ENCODE measurements at regions not wholly inside any gene's neighbourhood (a gene's known extent, or its start where the extent isn't known, plus 50 kb on each side); places are given as distances from the start of the nearest gene placed in this dataset.
"Not testable (repeated sequence)": the region's sequence is repeated elsewhere in the genome, so short reads cannot be mapped to it uniquely, and the experiment has no call there.

GRCh38 chr6:165135889-165136288, 173.5 kb downstream of the C6orf118 start:
- Histone ChIP-seq H3K27ac (no peak overlapping the region), H3K4me3 (no peak overlapping the region)
- TF ChIP-seq, protein P1, sequence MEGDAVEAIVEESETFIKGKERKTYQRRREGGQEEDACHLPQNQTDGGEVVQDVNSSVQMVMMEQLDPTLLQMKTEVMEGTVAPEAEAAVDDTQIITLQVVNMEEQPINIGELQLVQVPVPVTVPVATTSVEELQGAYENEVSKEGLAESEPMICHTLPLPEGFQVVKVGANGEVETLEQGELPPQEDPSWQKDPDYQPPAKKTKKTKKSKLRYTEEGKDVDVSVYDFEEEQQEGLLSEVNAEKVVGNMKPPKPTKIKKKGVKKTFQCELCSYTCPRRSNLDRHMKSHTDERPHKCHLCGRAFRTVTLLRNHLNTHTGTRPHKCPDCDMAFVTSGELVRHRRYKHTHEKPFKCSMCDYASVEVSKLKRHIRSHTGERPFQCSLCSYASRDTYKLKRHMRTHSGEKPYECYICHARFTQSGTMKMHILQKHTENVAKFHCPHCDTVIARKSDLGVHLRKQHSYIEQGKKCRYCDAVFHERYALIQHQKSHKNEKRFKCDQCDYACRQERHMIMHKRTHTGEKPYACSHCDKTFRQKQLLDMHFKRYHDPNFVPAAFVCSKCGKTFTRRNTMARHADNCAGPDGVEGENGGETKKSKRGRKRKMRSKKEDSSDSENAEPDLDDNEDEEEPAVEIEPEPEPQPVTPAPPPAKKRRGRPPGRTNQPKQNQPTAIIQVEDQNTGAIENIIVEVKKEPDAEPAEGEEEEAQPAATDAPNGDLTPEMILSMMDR (IDR thresholded peaks at IDR 0.05): no peak
- no peak for DNase-seq (ENCODE audit: low spot score)

DNA sequence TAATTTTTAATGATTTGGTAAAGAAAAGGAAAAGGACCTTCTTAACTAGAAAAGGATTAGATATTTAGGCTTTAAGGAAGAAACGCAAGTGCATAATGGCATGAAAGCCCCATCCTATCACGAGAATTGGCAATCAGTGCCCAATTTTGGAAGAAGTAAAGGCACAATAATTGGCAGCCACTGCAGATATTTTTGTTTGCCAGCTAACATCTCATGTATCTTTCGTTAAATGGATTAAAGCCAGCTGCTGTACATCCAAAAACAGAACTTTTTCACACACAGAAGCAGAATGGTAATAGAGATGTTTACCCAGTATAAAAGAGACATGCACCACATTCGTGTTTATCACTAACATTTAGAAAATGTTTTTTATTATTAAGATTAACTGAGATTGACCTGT, 180.3 kb downstream of the C6orf118 start:
- DNase-seq (ENCODE audit: low spot score): no peak
- TF ChIP-seq, protein P1 (IDR thresholded peaks at IDR 0.05): no peak
- H3K27ac ChIP-seq: no peak overlapping the region
- H3K4me3 ChIP-seq: no peak overlapping the region

GRCh38 chr6:165127743-165128142, 181.7 kb downstream of the C6orf118 start:
- H3K4me3 ChIP-seq; H3K27ac ChIP-seq; DNase-seq (ENCODE audit: low spot score): not testable (repeated sequence)

DNA sequence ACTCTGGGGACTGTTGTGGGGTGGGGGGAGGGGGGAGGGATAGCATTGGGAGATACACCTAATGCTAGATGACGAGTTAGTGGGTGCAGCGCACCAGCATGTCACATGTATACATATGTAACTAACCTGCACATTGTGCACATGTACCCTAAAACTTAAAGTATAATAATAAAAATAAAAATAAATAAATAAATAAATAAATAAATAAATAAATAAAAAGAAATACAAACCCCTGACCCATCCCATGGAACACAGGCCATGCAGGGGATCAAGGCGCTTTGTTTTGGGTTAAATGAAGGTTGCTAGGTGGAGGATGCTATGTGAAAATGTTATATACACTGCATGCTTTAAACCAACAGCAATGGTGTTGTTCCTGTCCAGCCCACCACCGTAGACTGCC, 184.7 kb downstream of the C6orf118 start:
- DNase-seq (ENCODE audit: low spot score); H3K4me3 ChIP-seq; H3K27ac ChIP-seq: not testable (repeated sequence)

GRCh38 chr6:165119231-165120020, 190.0 kb downstream of the C6orf118 start:
- H3K27ac ChIP-seq: no peak overlapping the region
- no peak for DNase-seq (ENCODE audit: low spot score)
- H3K4me3 ChIP-seq: no peak overlapping the region
- TF ChIP-seq, protein P1 (IDR thresholded peaks at IDR 0.05): no peak

- no peak overlapping the region for H3K4me3 ChIP-seq
- H3K27ac ChIP-seq: no peak overlapping the region
- TF ChIP-seq, protein P1 (IDR thresholded peaks at IDR 0.05): no peak
- DNase-seq (ENCODE audit: low spot score): no peak
These were observed 190.7 kb downstream of the C6orf118 start for GRCh38 chr6:165118736-165119135.

- Histone ChIP-seq H3K4me3 (no peak overlapping the region), H3K27ac (no peak overlapping the region)
- DNase-seq (ENCODE audit: low spot score): no peak
- TF ChIP-seq, protein P1 (IDR thresholded peaks at IDR 0.05): no peak
These were observed 191.6 kb downstream of the C6orf118 start for GRCh38 chr6:165117806-165118205.

- no peak for DNase-seq (ENCODE audit: low spot score)
- Histone ChIP-seq H3K4me3 (no peak overlapping the region), H3K27ac (no peak overlapping the region)
- TF ChIP-seq, protein P1 (IDR thresholded peaks at IDR 0.05): no peak
These were observed 192.3 kb downstream of the C6orf118 start for GRCh38 chr6:165117121-165117520.
